HEK293 (cell line): ENCODE measurements at regions not wholly inside any gene's neighbourhood (a gene's known extent, or its start where the extent isn't known, plus 50 kb on each side); places are given as distances from the start of the nearest gene placed in this dataset.
A peak's percentile ranks its signal among the peaks of the same experiment; 100 is the strongest.

Source experiments
- BCL11A ChIP-seq: fragments of 450-650 bp; formaldehyde crosslinking; IDR thresholded peaks from 2 replicates; pipeline ENCODE4 v1.5.1; 2016; ENCODE audit warnings: low read depth, missing biosample characterization, missing genetic modification characterization
- FEZF1 ChIP-seq: fragments of 450-650 bp; formaldehyde crosslinking; IDR thresholded peaks from 2 replicates; pipeline ENCODE4 v1.5.1; 2016; ENCODE audit warnings: missing biosample characterization, missing genetic modification characterization
- GLI2 ChIP-seq: fragments of 450-650 bp; formaldehyde crosslinking; IDR thresholded peaks from 2 replicates; pipeline ENCODE4; 2017; ENCODE audit warnings: missing biosample characterization, missing genetic modification characterization, low read depth, borderline replicate concordance
- HOXC10 ChIP-seq: sonication (generic); formaldehyde crosslinking; IDR thresholded peaks from 2 replicates; pipeline ENCODE4 v1.8.1; 2023; ENCODE audit warnings: mild to moderate bottlenecking, missing genetic modification reagents
- PRDM1 ChIP-seq: fragments of 450-650 bp; formaldehyde crosslinking; IDR thresholded peaks from 2 replicates; pipeline ENCODE4; 2016; ENCODE audit warnings: missing biosample characterization, missing genetic modification characterization
- SETDB1 ChIP-seq: IDR thresholded peaks from one replicate; pipeline ENCODE4 v1.6.1; 2017; ENCODE audit warnings: mild to moderate bottlenecking, low read length, moderate library complexity, mixed read lengths; ENCODE audit not compliant: insufficient read length
- TRIM28 ChIP-seq: IDR thresholded peaks from 2 replicates; pipeline ENCODE4 v1.6.1; 2011; ENCODE audit warnings: low read length, control low read depth, borderline replicate concordance
- TSHZ1 ChIP-seq: fragments of 450-650 bp; formaldehyde crosslinking; IDR thresholded peaks from 2 replicates; pipeline ENCODE4 v1.5.1; 2016; ENCODE audit warnings: missing biosample characterization, missing genetic modification characterization, borderline replicate concordance
- ZBTB21 ChIP-seq: fragments of 450-650 bp; formaldehyde crosslinking; IDR thresholded peaks from 2 replicates; pipeline ENCODE4 v1.5.1; 2017; ENCODE audit warnings: missing biosample characterization, missing genetic modification characterization
- ZBTB48 ChIP-seq: fragments of 450-650 bp; formaldehyde crosslinking; IDR thresholded peaks from 2 replicates; pipeline ENCODE4 v1.5.1; 2016; ENCODE audit warnings: missing biosample characterization, missing genetic modification characterization
- ZBTB49 ChIP-seq: fragments of 450-650 bp; formaldehyde crosslinking; IDR thresholded peaks from 2 replicates; pipeline ENCODE4 v1.5.1; 2016; ENCODE audit warnings: missing biosample characterization, missing genetic modification characterization, low read depth
- ZNF239 ChIP-seq: fragments of 450-650 bp; formaldehyde crosslinking; IDR thresholded peaks from 2 replicates; pipeline ENCODE4 v1.5.1; 2016; ENCODE audit warnings: missing biosample characterization, missing genetic modification characterization
- ZNF24 ChIP-seq: fragments of 450-650 bp; formaldehyde crosslinking; IDR thresholded peaks from 2 replicates; pipeline ENCODE4 v1.5.1; 2016; ENCODE audit warnings: missing biosample characterization, missing genetic modification characterization
- ZNF335 ChIP-seq: fragments of 450-650 bp; formaldehyde crosslinking; conservative IDR thresholded peaks from 2 replicates; pipeline ENCODE4 v1.5.1; 2016; ENCODE audit warnings: missing biosample characterization, missing genetic modification characterization
- ZNF394 ChIP-seq: fragments of 450-650 bp; formaldehyde crosslinking; IDR thresholded peaks from 2 replicates; pipeline ENCODE4 v1.5.1; 2016; ENCODE audit warnings: missing biosample characterization, missing genetic modification characterization, mild to moderate bottlenecking, moderate library complexity, borderline replicate concordance
- ZNF518A ChIP-seq: fragments of 450-650 bp; formaldehyde crosslinking; conservative IDR thresholded peaks from 2 replicates; pipeline ENCODE4 v1.5.1; 2016; ENCODE audit warnings: low read depth, missing biosample characterization, missing genetic modification characterization
- ZNF596 ChIP-seq: fragments of 450-650 bp; IDR thresholded peaks from 2 replicates; pipeline ENCODE4 v1.5.0; 2018; ENCODE audit warnings: missing biosample characterization, mild to moderate bottlenecking, missing genetic modification characterization, moderate library complexity
- ZNF677 ChIP-seq: fragments of 450-650 bp; IDR thresholded peaks from 2 replicates; pipeline ENCODE4 v1.5.0; 2018; ENCODE audit warnings: missing biosample characterization, mild to moderate bottlenecking, missing genetic modification characterization, moderate library complexity
- ZNF76 ChIP-seq: fragments of 450-650 bp; formaldehyde crosslinking; IDR thresholded peaks from 2 replicates; pipeline ENCODE4; 2016; ENCODE audit warnings: low read depth, missing biosample characterization, missing genetic modification characterization, borderline replicate concordance
- ZNF785 ChIP-seq: fragments of 450-650 bp; formaldehyde crosslinking; IDR thresholded peaks from 2 replicates; pipeline ENCODE4 v1.5.1; 2016; ENCODE audit warnings: missing biosample characterization, missing genetic modification characterization
- TF ChIP-seq, protein P1 (sequence below): fragments of 450-650 bp; IDR thresholded peaks from 2 replicates; pipeline ENCODE4 v1.5.1; 2018; ENCODE audit warnings: missing biosample characterization, missing genetic modification characterization
- TF ChIP-seq, protein P2 (sequence below): fragments of 450-650 bp; formaldehyde crosslinking; IDR thresholded peaks from 2 replicates; pipeline ENCODE4 v1.5.1; 2016; ENCODE audit warnings: missing biosample characterization, missing genetic modification characterization
- TF ChIP-seq, protein P3 (sequence below): fragments of 450-650 bp; formaldehyde crosslinking; IDR thresholded peaks from 2 replicates; pipeline ENCODE4 v1.5.1; 2017; ENCODE audit warnings: missing biosample characterization, missing genetic modification characterization

- TF ChIP-seq GLI2 (tag by site-specific recombination) (peak; percentile 63), ZNF24 (peak; percentile 61; the same call in 1 of the 2 replicates), PRDM1 (tag by site-specific recombination) (peak; percentile 52), ZNF785 (0 out of 2 replicates have a peak, but pooled peaks have one; percentile 39), ZBTB48 (tag by site-specific recombination) (peak; percentile 95), ZNF239 (tag by site-specific recombination) (no peak), ZBTB49 (no peak), ZNF677 (tag by site-specific recombination) (no peak), ZNF335 (tag by site-specific recombination) (peak; percentile 70), ZNF518A (tag by site-specific recombination) (peak; percentile 65), TRIM28 (0 out of 2 replicates have a peak, but pooled peaks have one; percentile 52), SETDB1 (peak; percentile 49), ZBTB21 (tag by site-specific recombination) (peak; percentile 77), ZNF394 (tag by site-specific recombination) (no peak), TSHZ1 (peak; percentile 83), ZNF596 (tag by site-specific recombination) (no peak), BCL11A (tag by site-specific recombination) (peak; percentile 75), ZNF76 (tag by site-specific recombination) (0 out of 2 replicates have a peak, but pooled peaks have one; percentile 39), HOXC10 (CRISPR knock-in tag) (no peak), FEZF1 (tag by site-specific recombination) (peak; percentile 88)
- TF ChIP-seq, protein P1, sequence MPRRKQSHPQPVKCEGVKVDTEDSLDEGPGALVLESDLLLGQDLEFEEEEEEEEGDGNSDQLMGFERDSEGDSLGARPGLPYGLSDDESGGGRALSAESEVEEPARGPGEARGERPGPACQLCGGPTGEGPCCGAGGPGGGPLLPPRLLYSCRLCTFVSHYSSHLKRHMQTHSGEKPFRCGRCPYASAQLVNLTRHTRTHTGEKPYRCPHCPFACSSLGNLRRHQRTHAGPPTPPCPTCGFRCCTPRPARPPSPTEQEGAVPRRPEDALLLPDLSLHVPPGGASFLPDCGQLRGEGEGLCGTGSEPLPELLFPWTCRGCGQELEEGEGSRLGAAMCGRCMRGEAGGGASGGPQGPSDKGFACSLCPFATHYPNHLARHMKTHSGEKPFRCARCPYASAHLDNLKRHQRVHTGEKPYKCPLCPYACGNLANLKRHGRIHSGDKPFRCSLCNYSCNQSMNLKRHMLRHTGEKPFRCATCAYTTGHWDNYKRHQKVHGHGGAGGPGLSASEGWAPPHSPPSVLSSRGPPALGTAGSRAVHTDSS, result 0 out of 2 replicates have a peak, but pooled peaks have one; percentile 14
- TF ChIP-seq, protein P2, sequence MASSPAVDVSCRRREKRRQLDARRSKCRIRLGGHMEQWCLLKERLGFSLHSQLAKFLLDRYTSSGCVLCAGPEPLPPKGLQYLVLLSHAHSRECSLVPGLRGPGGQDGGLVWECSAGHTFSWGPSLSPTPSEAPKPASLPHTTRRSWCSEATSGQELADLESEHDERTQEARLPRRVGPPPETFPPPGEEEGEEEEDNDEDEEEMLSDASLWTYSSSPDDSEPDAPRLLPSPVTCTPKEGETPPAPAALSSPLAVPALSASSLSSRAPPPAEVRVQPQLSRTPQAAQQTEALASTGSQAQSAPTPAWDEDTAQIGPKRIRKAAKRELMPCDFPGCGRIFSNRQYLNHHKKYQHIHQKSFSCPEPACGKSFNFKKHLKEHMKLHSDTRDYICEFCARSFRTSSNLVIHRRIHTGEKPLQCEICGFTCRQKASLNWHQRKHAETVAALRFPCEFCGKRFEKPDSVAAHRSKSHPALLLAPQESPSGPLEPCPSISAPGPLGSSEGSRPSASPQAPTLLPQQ (tag by site-specific recombination), result peak; percentile 84
- TF ChIP-seq, protein P3, sequence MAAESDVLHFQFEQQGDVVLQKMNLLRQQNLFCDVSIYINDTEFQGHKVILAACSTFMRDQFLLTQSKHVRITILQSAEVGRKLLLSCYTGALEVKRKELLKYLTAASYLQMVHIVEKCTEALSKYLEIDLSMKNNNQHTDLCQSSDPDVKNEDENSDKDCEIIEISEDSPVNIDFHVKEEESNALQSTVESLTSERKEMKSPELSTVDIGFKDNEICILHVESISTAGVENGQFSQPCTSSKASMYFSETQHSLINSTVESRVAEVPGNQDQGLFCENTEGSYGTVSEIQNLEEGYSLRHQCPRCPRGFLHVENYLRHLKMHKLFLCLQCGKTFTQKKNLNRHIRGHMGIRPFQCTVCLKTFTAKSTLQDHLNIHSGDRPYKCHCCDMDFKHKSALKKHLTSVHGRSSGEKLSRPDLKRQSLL (tag by site-specific recombination), result no peak
Measured at GRCh38 chr9:18393340-18394130, 80.4 kb upstream of the ADAMTSL1 start (continued).
